H9 (cell line): ENCODE measurements at regions not wholly inside any gene's neighbourhood (a gene's known extent, or its start where the extent isn't known, plus 50 kb on each side); places are given as distances from the start of the nearest gene placed in this dataset.

Experiments
- DNase-seq: peaks from one replicate; pipeline ENCODE4 v3.0.0-alpha.2; 2017
- H2AFZ ChIP-seq: one replicate; pipeline ENCODE4 v1.6.1; 2013; ENCODE audit warnings: mild to moderate bottlenecking, low read length, control low read depth, moderate library complexity
- H2AK5ac ChIP-seq: 2 replicates; pipeline ENCODE4 v1.6.1; 2013; ENCODE audit warnings: low read length, control low read depth, mixed read lengths; ENCODE audit not compliant: insufficient read length
- H2BK120ac ChIP-seq: one replicate; pipeline ENCODE4 v1.6.1; 2013; ENCODE audit warnings: low read depth, mild to moderate bottlenecking, low read length, control low read depth, inconsistent platforms; ENCODE audit not compliant: poor library complexity, severe bottlenecking
- H2BK12ac ChIP-seq: 2 replicates; pipeline ENCODE4 v1.6.1; 2013; ENCODE audit warnings: low read length, control low read depth, mixed read lengths, low read depth; ENCODE audit not compliant: insufficient read length
- H2BK15ac ChIP-seq: 2 replicates; pipeline ENCODE4 v1.6.1; 2013; ENCODE audit warnings: low read depth, low read length, control low read depth
- H2BK20ac ChIP-seq: one replicate; pipeline ENCODE4 v1.6.1; 2013; ENCODE audit warnings: low read depth, mild to moderate bottlenecking, low read length, control low read depth, inconsistent platforms; ENCODE audit not compliant: poor library complexity, severe bottlenecking
- H2BK5ac ChIP-seq: 2 replicates; pipeline ENCODE4 v1.6.1; 2013; ENCODE audit warnings: low read length, control low read depth, mixed read lengths; ENCODE audit not compliant: insufficient read length
- H3K14ac ChIP-seq: 2 replicates; pipeline ENCODE4 v1.6.1; 2013; ENCODE audit warnings: low read length, control low read depth; ENCODE audit not compliant: insufficient read depth
- H3K18ac ChIP-seq: 2 replicates; pipeline ENCODE4 v1.6.1; 2013; ENCODE audit warnings: low read depth, mild to moderate bottlenecking, mixed read lengths, low read length, control low read depth; ENCODE audit not compliant: insufficient read length
- H3K23ac ChIP-seq: 2 replicates; pipeline ENCODE4 v1.6.1; 2013; ENCODE audit warnings: low read length, control low read depth, mixed read lengths, low read depth; ENCODE audit not compliant: insufficient read length
- H3K23me2 ChIP-seq: 2 replicates; pipeline ENCODE4 v1.6.1; 2013; ENCODE audit warnings: low read depth, mild to moderate bottlenecking, mixed read lengths, low read length, control low read depth; ENCODE audit not compliant: insufficient read length, poor library complexity, severe bottlenecking
- H3K27ac ChIP-seq: 2 replicates; pipeline ENCODE4 v1.5.1; 2013; ENCODE audit warnings: low read length, control low read depth, mixed read lengths, low read depth; ENCODE audit not compliant: insufficient read length
- H3K27me3 ChIP-seq: 2 replicates; pipeline ENCODE4 v1.6.1; 2013; ENCODE audit warnings: low read length, control low read depth, inconsistent platforms; ENCODE audit not compliant: insufficient read depth
- H3K4ac ChIP-seq: 2 replicates; pipeline ENCODE4 v1.6.1; 2013; ENCODE audit warnings: low read depth, mild to moderate bottlenecking, control low read depth, inconsistent platforms, low read length, moderate library complexity
- H3K4me1 ChIP-seq: 2 replicates; pipeline ENCODE4 v1.6.1; 2013; ENCODE audit warnings: low read length, control low read depth, inconsistent platforms; ENCODE audit not compliant: insufficient read depth
- H3K4me2 ChIP-seq: 2 replicates; pipeline ENCODE4 v1.6.1; 2013; ENCODE audit warnings: low read length, control low read depth, mixed read lengths; ENCODE audit not compliant: insufficient read length, insufficient read depth
- H3K56ac ChIP-seq: 2 replicates; pipeline ENCODE4 v1.6.1; 2013; ENCODE audit warnings: low read depth, mild to moderate bottlenecking, mixed read lengths, low read length, control low read depth; ENCODE audit not compliant: insufficient read length
- H3K79me1 ChIP-seq: 2 replicates; pipeline ENCODE4 v1.6.1; 2013; ENCODE audit warnings: low read depth, mild to moderate bottlenecking, moderate library complexity, low read length, control low read depth, inconsistent platforms; ENCODE audit not compliant: insufficient read depth, poor library complexity, severe bottlenecking
- H3K79me2 ChIP-seq: 2 replicates; pipeline ENCODE4 v1.6.1; 2013; ENCODE audit warnings: low read length, control low read depth, inconsistent platforms; ENCODE audit not compliant: insufficient read depth
- H3K9ac ChIP-seq: 2 replicates; pipeline ENCODE4 v1.6.1; 2013; ENCODE audit warnings: low read length, control low read depth, mixed read lengths; ENCODE audit not compliant: insufficient read length; ENCODE audit errors: extremely low read depth
- H3K9me3 ChIP-seq: one replicate; pipeline ENCODE4 v1.6.1; 2013; ENCODE audit warnings: low read depth, low read length, inconsistent platforms; ENCODE audit not compliant: control insufficient read depth
- H3T11ph ChIP-seq: one replicate; pipeline ENCODE4 v1.6.1; 2013; ENCODE audit warnings: mild to moderate bottlenecking, low read length, control low read depth, inconsistent platforms
- H4K20me1 ChIP-seq: one replicate; pipeline ENCODE4 v1.6.1; 2013; ENCODE audit not compliant: control insufficient read depth, insufficient read length, insufficient read depth
- H4K5ac ChIP-seq: 2 replicates; pipeline ENCODE4 v1.6.1; 2013; ENCODE audit warnings: low read depth, mild to moderate bottlenecking, mixed read lengths, low read length, control low read depth; ENCODE audit not compliant: insufficient read length
- H4K8ac ChIP-seq: replicated peaks from 2 replicates; pipeline ENCODE4 v1.6.1; 2013; ENCODE audit warnings: low read length, control low read depth, mixed read lengths, low read depth; ENCODE audit not compliant: insufficient read length
- H4K91ac ChIP-seq: 2 replicates; pipeline ENCODE4 v1.6.1; 2013; ENCODE audit warnings: low read depth, mild to moderate bottlenecking, moderate library complexity, mixed read lengths, low read length, control low read depth; ENCODE audit not compliant: insufficient read length
- H3K27ac Mint-ChIP-seq, 3 experiments: 2 replicates in 2 of 3; 3 replicates in 1 of 3; pipeline ENCODE4 v1.8.0; 2020 to 2021; ENCODE audit warnings: mixed read lengths in 3 of 3, mild to moderate bottlenecking in 1 of 3, moderate library complexity in 1 of 3
- H3K27me3 Mint-ChIP-seq: 2 replicates; pipeline ENCODE4 v1.8.0; 2021; ENCODE audit warnings: low read depth, mild to moderate bottlenecking, moderate library complexity, mixed read lengths
- H3K36me3 Mint-ChIP-seq, 3 experiments: 2 replicates in 2 of 3; 3 replicates in 1 of 3; pipeline ENCODE4 v1.8.0; 2020 to 2021; ENCODE audit warnings: low read depth in 3 of 3, mixed read lengths in 3 of 3; ENCODE audit not compliant: insufficient read depth in 1 of 3
- H3K4me1 Mint-ChIP-seq, 2 experiments: 2 replicates each; pipeline ENCODE4 v1.8.0; 2020; ENCODE audit warnings: mixed read lengths in 2 of 2
- H3K4me3 Mint-ChIP-seq, 2 experiments: 2 replicates in 1 of 2; 3 replicates in 1 of 2; pipeline ENCODE4 v1.8.0; 2020 to 2021; ENCODE audit warnings: mild to moderate bottlenecking in 2 of 2, mixed read lengths in 2 of 2, moderate library complexity in 1 of 2
- H3K9me3 Mint-ChIP-seq, 2 experiments: 2 replicates in 1 of 2; 3 replicates in 1 of 2; pipeline ENCODE4 v1.8.0; 2020; ENCODE audit warnings: mild to moderate bottlenecking in 2 of 2, mixed read lengths in 2 of 2, moderate library complexity in 1 of 2
- CTCF ChIP-seq: fragments of 200-600 bp; sonication (generic); conservative IDR thresholded peaks from 3 replicates; pipeline ENCODE4 v1.8.0; 2021; ENCODE audit warnings: antibody characterized with exemption, mild to moderate bottlenecking
- WGBS: extraction: QIAGEN DNeasy Blood & Tissue Kit; methylation state at CpG from one replicate; pipeline ENCODE4 v1.1.7; 2013; ENCODE audit warnings: missing lambda C conversion rate, low lambda C conversion rate, mixed read lengths; ENCODE audit not compliant: insufficient read length; ENCODE audit errors: extremely low coverage; 5-methylcytosine and 5-hydroxymethylcytosine counted together

- H3K27ac ChIP-seq, result no peak overlapping the region
- no peak overlapping the region for H3K23ac ChIP-seq
- H3K4me2 ChIP-seq, result no peak overlapping the region
- H2BK20ac ChIP-seq, result no peak overlapping the region
- no peak overlapping the region for H2BK15ac ChIP-seq
- H2BK12ac ChIP-seq, result no peak overlapping the region
- no peaks in the 10 kb centered on the region for H3K4me1 ChIP-seq
- Mint-ChIP-seq H3K27me3 (no peaks in the 10 kb centered on the region), H3K27ac (no peak overlapping the region), H3K4me1 (peaks cover 7% of the 10 kb centered on the region in 2 experiments), H3K36me3 (no peaks in the 10 kb centered on the region), H3K4me3 (no peak overlapping the region), H3K9me3 (peaks cover 0 to 2% of the 10 kb centered on the region in 2 experiments; a peak in 1 of 5 replicates)
- H3K79me1 ChIP-seq, result no peaks in the 10 kb centered on the region
- no peaks in the 10 kb centered on the region for H3K9me3 ChIP-seq
- H3K56ac ChIP-seq, result no peak overlapping the region
- DNase-seq, result no peak
- no peaks in the 10 kb centered on the region for H3K27me3 ChIP-seq
- WGBS, result no CpG with 5 or more reads among the region's 2 CpGs
- no peak overlapping the region for H2AK5ac ChIP-seq
- H3K4ac ChIP-seq, result no peak overlapping the region
- no peak overlapping the region for H4K91ac ChIP-seq
- H3T11ph ChIP-seq, result no peak overlapping the region
- H3K14ac ChIP-seq, result no peak overlapping the region
- no peaks in the 10 kb centered on the region for H3K23me2 ChIP-seq
- no peak overlapping the region for H2BK5ac ChIP-seq
- no peak overlapping the region for H3K18ac ChIP-seq
- TF ChIP-seq CTCF, result no peak
- no peaks in the 10 kb centered on the region for H4K20me1 ChIP-seq
- H2BK120ac ChIP-seq, result no peak overlapping the region
- H2AFZ ChIP-seq, result no peak overlapping the region
- no peak overlapping the region for H4K8ac ChIP-seq
- H3K9ac ChIP-seq, result no peak overlapping the region
- no peaks in the 10 kb centered on the region for H3K79me2 ChIP-seq
- H4K5ac ChIP-seq, result no peak overlapping the region
Observed at GRCh38 chr20:7123457-7123856, 356.0 kb downstream of the BMP2 start.
